Activated CD4-positive, alpha-beta T cell treated with anti-CD3 and anti-CD28 coated beads, Interleukin-10, Interleukin-2, amounts not matched to agents 100 ng/mL and 50 ng/mL, durations not matched to agents 16 hours and 8 hours (primary cell): ENCODE measurements at regions not wholly inside any gene's neighbourhood (a gene's known extent, or its start where the extent isn't known, plus 50 kb on each side); places are given as distances from the start of the nearest gene placed in this dataset.

Experiments used
- DNase-seq: peaks from one replicate; pipeline ENCODE4 v3.0.0-alpha.2; 2020

DNA sequence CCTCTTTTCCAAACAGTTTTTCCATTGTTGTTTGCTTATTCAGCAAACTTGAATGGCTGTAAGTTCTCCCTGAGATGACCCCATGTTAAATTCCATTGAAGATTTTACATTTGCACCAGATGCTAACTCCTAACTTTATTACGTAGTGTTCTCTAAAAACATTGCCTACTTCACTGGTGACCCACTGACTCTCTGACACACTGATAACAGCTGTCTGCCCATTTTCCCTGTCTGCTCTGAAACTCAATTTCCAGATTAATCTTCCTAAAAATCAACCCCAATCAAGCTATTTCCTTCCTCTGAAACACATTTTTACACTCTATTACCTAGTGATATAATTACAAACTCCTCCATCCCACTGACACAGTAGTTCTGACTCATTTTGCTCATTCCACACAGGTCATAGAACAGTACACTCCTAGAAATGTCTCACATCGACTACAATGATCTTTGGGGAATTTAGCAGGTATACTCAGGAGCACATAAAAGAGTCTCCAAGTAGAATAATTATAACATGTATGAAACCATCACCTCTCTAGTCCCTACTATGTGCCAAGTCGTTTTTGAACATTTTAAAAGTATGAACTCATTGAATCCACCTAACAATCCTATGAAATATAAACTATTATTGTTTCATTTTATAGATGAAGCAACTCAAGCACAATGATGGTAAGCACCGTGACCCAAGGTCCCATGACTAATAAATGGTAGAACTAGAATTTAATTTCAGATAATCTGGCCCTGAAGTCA lies 210.9 kb downstream of the SLIT2 start:
- DNase-seq: no peak

DNA sequence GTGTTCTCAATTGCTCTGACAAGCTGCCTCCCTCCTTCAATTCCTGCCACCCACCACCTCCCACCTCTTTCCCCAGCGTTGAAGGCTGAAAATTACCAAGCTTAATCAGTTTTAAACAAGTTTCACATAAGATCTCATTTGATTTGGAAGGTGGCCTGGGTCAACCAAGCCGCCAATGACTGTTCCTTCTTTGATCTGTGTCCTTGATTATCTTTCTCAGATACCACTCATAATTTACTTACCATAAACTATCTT lies 211.4 kb downstream of the SLIT2 start:
- DNase-seq: no peak

DNA sequence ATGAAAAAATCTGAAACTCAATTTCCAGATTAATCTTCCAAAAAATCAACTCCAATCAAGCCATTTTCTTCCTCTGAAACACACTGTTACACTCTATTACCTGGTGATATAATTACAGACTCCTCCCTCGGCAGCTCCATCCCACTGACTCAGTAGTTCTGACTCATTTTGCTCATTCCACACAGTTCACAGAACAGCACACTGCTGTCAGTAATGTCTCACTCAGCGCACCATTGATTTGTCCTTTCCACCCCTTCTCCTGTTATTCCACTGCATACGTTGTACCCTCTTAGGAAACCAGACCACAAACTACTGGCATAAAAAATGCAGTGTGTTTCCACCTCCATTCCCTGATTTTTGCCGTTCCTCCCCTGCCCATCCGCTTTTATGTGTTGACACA lies 212.7 kb downstream of the SLIT2 start:
- no peak for DNase-seq

DNA sequence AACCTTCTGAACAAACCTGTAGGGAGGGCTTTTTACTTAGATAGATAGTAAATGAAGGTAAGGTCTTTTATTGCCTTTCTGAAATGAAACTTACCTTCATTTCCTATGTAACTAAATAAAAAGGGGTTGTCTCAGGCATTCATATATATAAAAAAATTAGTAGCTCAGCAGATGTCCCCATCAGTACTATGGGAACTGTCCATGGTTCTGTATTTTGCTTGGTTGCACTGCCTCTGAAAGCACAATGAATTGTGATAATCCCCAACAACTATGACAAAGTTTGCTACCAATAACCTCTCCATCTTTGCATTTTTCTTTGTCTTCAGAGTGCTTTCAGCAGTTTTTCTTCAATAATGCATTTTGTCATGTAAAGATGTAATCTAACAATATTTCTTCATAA lies 222.4 kb downstream of the SLIT2 start:
- DNase-seq: no peak

DNA sequence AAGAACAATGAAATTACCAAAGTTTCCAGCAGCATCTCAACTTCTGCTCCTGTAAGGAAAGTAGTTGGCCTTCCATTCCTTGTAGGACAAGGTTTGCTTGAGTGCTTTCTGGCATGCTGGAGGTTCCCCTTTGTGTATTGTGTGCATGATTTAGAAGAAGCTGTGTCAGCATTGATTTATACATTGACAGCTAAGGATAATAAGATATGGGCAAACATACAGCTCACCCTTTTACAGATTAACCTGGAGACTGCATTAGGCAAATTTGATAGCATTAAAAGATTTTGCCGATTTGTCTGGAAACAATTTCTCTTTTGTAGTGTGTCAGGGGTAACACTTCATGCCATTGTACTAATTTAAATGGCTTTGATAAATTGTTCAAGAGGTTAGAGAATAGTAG lies 221.8 kb upstream of the PACRGL start:
- DNase-seq: no peak

DNA sequence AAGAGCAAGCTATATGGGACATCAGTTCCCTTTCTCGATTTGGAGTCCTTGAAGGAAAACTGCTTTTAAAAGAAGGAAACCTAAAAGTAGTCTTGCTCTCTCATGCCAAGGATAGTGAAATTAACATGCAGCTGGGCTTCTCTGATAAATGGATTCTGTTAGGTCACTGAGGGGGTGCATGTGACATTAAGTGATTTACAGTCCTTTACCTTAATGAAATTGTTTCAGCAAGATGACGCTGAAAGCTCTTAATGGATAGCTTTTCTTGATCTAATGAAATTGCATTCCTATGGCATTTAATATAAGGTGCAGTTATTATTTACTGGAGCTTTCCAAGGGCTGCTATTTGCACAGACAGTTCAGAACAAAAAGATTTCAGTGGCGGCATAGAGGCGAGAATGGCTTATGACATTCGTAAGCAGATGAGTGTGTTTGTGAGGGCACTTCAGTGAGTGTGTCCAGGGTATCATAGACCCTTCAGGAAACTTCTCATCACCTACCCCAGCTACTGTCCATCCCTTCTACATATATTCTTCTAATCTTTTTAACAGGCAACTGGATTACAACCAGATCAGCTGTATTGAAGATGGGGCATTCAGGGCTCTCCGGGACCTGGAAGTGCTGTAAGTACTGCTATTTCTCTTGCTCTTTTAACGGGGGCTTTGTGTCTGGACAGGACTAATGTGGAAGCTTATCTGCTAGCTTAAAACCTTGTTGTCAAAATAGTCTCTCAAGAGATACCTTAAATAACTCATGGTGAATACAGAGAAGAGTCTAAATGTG lies 219.9 kb upstream of the PACRGL start:
- no peak for DNase-seq

DNA sequence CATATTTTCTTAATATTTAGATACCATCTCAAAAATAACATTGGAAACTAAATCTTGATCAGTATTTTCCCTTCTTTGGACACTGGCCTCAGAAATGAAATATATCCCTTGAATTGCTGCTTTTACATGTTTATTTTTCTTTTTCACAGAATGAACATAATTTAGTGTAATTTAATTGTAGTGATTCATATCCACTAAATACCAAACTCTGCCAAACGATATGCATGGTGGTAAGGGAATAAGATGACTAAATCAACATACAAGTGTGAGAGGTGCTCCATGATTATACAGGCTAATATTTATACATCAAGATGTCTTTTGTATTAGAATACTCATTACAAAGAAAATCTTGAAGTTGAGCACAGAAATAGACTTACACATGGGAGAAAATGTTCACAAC lies 216.8 kb upstream of the PACRGL start:
- DNase-seq: no peak

DNA sequence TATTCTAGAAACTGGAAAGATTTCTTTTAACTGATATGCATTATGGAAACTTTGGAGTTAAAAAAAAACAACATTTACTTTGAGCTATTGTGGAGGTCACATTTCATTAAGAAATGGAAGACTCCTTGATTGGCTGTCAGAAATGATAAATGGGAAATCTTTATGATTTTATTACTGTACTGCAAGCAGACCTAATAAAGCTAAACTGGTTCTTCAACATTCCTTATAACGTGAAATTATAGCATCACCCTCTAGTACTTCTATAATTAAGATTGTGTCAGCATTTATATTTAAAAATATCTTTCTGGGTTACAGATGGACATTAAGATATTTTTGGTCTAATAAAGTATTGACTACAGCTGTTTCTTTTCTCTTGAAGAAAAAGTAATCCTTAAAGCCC lies 213.8 kb upstream of the PACRGL start:
- DNase-seq: no peak

DNA sequence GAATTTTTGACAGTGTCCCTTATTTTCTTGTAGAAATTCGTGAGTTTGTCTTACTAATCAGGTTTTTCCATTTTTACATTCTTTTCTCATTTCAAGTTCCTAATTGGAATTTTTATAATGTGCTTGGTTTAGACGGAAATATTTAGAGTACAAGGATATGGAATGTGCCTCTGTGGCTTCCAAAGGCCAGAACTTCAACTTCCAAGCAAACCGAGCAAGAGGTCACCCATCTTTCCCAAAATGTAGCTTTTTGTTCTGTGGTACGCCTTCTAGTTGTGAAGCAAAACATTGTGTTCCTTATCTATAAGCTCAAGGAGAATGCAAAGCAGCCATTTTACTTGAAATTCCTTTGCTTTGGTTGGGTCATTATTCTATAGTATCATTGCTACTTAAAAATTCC lies 212.8 kb upstream of the PACRGL start:
- DNase-seq: no peak

DNA sequence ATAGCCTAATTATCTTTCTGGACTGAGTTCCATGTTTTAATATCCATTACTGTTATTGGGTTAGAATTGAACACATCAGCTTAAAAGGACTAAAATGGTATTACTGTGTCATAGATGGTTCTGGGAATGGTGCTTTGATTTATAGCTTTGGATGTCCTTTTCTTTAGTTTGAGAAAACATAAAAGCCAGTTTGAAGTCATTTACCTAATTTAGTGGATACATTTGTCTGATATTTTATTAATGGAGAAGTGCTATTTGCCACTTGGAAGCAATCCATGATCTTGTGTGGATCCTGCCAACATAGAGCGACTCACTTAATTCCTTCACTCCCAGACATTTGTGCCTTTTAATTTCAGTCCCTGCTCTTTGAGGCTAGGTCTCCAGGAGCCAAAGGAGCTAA lies 212.4 kb upstream of the PACRGL start:
- no peak for DNase-seq

DNA sequence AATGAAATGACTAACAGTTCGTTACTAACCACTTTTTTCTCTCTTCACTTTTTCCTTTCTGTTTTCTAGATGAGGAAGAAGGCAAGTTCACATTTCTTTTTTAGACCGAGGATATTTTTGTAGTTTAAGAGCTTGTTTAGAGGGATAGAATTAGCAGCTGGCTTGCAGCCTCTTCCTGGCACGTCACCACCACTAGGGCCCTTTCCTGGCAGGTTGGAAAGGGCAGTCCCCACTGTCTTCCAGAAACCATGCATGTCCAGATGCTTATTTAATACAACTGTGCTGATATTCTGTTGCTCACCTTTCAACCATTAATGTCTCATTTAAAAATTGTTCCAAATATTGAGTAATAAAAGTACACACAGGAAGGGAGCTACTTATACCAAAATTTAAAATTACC lies 209.5 kb upstream of the PACRGL start:
- DNase-seq: no peak

DNA sequence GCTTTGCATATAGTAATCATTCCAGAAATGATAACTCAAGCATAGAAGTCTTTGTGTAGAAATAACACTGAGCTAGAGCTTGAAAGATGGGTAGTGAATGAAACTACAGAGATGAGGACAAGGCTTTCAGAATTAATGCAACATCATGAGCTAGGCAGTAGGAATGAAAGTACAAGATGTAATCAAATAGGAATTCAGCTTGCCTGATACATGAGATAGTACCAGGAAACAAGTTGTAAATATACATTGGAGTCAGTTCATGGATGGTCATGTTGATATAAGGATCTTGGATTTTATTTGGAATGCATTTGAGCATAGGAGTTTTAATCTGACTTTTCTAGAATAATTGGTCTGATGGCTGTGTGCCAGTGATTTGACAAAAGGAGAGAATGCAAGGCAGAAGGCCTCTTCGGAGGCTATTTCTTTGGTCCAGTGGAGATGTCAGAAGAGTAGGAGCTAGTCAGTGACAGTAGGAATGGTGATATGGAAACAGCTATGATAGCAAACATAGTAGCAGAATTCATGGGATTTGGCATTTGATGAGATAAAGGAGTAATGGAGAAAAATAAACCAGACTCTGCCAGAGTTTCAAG lies 206.4 kb upstream of the PACRGL start:
- DNase-seq: no peak

DNA sequence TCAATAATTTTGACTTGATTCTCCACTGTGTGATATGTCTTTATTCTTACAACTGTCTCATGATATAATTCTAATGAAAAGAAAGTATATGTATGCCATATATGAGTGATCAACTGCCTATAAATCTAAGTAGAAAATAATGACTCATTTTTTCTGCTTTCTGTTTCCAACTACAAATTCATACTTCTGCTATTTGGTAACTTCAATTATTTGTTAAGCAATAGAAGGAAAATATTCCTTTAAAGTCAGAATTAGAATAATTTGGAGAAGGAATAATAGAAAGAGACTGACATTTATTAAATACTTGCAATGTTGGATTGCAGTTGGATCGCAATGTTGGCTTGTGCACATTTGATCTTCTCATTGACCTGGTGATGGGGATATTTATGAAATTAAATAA lies 204.2 kb upstream of the PACRGL start:
- no peak for DNase-seq

DNA sequence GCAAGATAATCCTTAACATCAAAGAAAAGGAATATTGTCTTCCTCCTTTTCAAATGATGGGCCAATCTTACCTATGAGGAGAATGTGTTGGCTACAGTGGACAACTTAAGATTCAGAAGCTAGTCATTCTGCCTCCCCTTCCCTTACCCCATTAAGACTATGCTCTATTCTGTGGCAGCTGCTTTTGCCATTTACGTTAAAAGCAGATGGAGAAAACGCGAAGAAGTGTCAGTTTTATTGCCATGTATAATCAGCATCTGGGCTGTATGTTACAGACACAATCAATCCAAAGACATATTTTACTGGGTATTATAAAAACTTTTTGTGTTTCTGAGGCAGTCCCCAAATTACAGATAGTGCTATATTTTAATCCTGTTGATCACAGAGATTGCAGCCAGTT lies 196.1 kb upstream of the PACRGL start:
- no peak for DNase-seq

DNA sequence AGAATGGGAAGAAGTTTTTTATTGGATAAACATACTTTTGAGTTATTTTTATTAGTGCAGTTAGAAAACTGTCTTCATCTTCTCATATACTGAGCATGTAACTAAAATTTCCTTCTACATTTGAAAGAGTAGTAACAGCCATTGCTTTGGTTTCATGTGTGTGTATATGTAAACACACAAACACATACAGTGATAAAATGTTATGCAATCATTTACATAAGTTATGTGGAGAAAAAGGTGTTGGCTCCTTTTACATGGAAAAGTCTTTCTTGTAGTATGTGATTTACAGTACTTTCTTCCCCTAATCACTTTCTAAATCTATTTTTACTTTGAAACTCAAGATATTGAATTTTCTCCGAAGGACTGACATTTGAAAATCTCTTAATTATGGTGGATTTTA lies 194.3 kb upstream of the PACRGL start:
- no peak for DNase-seq

DNA sequence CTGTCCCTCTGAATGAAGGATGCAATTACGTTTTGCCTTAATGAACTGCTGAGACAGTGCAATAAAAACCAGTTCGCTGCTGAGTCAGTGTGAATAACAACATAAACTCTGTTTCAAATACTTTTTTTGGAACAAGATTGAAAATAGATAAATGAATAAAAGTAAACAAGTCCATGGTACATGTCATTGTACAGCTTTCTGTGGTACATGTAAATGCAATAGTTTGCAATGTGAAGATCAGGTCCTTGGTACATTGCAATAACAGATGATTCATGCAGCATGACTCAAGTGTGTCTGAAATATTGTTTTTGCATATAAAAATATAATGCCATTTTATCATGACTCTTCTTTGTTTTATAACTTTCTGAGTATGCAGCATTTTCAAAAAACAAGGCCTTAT lies 193.4 kb upstream of the PACRGL start:
- no peak for DNase-seq

DNA sequence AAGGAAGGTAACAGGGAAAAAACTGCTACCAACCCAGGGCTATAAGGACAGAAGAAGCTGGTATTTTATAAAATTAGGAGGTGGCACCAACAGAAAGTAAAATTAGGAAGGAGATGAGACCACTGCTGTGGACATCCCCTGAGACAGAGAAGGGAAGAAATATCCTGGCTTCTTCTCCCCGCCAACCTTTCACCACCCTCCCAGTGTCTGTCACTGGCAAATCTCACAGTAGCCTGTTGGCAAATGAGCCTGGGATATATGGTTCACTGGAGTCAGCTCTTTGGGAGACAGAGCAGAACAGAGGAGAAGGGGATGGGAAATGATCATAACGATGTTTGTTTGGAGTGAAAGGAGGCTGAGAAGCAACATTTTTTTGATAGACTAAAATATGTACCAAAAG lies 190.9 kb upstream of the PACRGL start:
- no peak for DNase-seq

DNA sequence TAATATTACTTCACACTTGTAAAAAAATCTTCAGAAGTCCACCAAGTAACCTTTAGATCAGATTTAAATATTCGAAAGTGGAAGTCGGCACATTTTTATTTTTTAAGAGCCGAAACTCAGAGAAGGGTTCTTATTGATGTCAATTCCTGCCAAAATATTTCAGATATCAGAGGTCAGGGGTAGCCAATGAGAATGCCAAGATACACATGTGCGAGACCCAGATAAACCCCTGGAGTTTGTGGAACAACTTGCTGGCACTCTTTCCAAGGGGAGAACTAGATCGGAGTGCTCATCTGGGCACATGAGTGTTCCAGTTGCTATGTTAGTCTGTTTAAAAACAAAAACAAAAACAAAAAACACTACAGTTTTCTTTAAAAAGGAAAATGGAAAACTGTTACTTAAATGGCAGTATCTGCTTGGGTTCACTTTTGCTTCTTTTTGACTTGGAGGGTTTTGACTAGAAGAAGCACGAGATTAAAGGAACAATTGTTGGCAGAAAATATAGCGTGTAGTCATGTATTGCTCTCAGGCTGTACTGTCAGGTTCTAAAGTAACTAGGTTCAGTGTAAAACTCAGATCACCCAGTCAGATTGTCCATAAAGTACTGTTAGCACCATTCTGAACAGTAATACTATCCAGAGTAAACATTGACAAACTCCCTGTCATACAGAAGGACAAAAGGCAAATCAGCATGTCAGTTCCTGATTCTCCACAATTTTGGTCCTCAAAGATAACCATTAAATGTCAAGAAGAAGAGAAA lies 188.0 kb upstream of the PACRGL start:
- DNase-seq: no peak

DNA sequence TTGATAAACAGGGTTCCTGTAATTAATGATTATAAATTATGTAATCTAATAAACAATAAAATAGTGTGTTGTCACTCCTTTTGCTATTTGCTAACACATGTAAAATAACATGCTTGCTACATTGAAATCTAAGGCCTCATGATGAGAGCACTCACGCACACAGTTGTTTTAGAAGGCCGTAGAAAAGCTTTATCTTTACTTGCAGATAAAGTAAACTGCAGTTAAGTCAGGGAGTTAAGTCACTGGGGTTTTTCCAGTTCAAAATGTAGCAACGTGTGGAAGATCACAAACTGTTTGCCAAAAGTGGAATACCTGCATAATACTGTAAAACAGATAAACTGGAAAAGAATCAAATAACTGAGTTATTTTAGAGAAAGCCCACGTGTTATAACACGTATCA lies 187.3 kb upstream of the PACRGL start:
- DNase-seq: no peak

DNA sequence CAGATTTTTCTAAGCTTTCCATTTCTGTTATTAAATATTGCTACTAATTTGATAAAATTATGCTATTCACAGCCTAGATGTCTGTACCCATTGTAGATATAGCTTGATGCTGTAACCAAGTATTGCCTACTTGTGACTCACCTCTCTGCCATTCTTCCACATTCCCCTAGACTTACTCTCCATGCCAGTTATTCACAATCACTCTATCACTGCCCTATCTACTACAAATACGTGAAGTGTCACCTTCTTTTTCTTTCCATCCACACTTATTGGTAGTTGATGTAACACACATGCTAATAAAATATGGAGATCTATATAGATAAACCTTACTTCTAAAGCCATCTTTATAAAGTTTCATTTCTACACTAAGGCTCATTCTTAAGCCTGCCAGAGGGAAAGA lies 179.4 kb upstream of the PACRGL start:
- no peak for DNase-seq

DNA sequence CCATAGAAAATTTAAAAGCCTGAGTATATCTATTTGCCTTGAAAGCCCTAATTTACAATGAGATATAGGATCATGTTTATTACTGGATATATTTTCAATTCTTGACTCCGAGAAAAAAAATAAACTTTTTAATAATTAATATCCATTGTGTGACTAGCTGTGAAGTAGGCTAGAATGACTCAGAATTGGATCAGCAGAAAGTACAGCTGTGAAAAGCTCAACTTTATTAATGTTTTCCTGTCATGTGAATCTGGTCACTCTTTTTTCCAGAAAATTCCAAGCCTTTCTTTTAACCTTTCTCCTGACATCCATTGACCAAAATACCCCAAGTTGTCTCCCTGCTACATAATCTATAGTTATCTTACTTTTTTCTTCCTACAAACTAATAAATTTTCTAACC lies 171.8 kb upstream of the PACRGL start:
- no peak for DNase-seq

DNA sequence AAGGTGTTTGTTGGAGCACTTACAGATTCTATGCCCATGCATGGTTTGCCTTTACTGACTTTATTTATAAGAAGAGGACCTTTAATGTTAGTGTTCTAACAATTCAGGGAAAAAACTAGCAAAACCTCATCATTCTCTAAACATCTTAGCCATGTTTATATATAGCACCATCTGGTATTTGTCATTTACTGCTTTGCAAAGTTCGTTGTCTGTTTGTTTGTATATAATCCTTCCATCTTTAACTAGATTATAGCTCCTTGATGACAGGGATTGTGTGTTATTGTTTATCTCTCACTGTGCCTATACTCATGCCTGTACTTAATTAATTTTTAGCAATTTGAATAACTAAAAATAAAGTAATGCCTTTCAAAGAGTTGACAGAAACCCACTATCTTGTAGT lies 170.6 kb upstream of the PACRGL start:
- DNase-seq: no peak

DNA sequence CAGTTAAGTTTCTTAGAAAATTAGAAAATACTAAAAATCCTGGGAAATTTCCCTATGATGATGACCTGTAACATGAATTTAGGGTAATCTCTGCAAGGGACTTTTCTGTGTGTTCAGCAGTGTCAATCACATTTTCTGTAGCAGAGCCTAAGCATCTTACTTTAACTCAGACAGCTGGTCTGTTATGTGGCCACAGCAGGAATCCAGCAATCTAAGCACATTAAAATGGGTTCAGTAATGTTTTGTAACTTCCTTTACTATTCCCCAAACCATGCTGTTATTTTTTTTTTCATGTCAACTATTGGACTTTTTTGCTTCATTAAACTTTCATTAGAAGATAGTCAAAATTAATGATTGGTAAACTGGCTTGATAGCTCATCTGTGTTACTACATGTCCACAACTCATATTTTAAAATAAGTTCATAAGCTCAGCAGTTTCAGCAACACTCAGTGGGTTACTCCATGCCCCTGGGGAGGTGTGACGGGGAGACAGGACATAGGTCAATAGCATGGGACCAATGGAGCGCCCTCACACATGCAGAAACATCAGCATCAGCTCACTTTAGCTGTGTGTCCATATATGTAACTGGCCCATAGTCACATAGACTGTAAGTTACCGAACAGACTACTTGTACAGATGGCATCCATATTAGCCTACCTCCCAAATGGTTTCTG lies 168.0 kb upstream of the PACRGL start:
- DNase-seq: no peak
